Endothelial cell of umbilical vein (primary cell): ENCODE measurements at regions not wholly inside any gene's neighbourhood (a gene's known extent, or its start where the extent isn't known, plus 50 kb on each side); places are given as distances from the start of the nearest gene placed in this dataset.

ENCODE experiments used
- EZH2 ChIP-seq: IDR thresholded peaks from 2 replicates; pipeline ENCODE4 v1.6.1; 2012; ENCODE audit warnings: borderline replicate concordance, low read depth, mild to moderate bottlenecking, moderate library complexity, low read length, inconsistent platforms; ENCODE audit not compliant: severe bottlenecking
- FOS ChIP-seq: IDR thresholded peaks from 2 replicates; pipeline ENCODE4 v1.6.1; 2011; ENCODE audit warnings: mild to moderate bottlenecking, low read length, moderate library complexity, borderline replicate concordance; ENCODE audit not compliant: insufficient read depth
- GATA2 ChIP-seq: IDR thresholded peaks from 2 replicates; pipeline ENCODE4 v1.7.0; 2011; ENCODE audit warnings: low read depth, mild to moderate bottlenecking, moderate library complexity, mixed read lengths, low read length; ENCODE audit not compliant: insufficient read length, insufficient read depth
- MYC ChIP-seq: IDR thresholded peaks from one replicate; pipeline ENCODE4 v1.6.1; 2011; ENCODE audit warnings: mild to moderate bottlenecking, low read depth, low read length
- POLR2A ChIP-seq: IDR thresholded peaks from 2 replicates; pipeline ENCODE4 v1.6.1; 2012; ENCODE audit warnings: low read depth, mild to moderate bottlenecking, control low read depth, low read length
- POLR2AphosphoS5 ChIP-seq: IDR thresholded peaks from 2 replicates; pipeline ENCODE4 v1.6.1; 2012; ENCODE audit warnings: low read depth, mild to moderate bottlenecking, control low read depth, low read length, moderate library complexity; ENCODE audit not compliant: insufficient read depth
- TF ChIP-seq, protein P1 (sequence below), 2 donors: IDR thresholded peaks; 1 replicate in 1 of 2; 2 replicates in 1 of 2; pipeline ENCODE4 v1.5.1; 2011; ENCODE audit warnings: low read length in 2 of 2, mild to moderate bottlenecking in 2 of 2, moderate library complexity in 2 of 2, control low read depth in 1 of 2, inconsistent platforms in 1 of 2, low read depth in 1 of 2; ENCODE audit not compliant: insufficient read depth in 1 of 2; ENCODE audit errors: extremely low read depth in 1 of 2
- TF ChIP-seq, protein P2 (sequence below): IDR thresholded peaks from 2 replicates; pipeline ENCODE4 v1.6.1; 2011; ENCODE audit not compliant: insufficient read depth, insufficient read length

DNA sequence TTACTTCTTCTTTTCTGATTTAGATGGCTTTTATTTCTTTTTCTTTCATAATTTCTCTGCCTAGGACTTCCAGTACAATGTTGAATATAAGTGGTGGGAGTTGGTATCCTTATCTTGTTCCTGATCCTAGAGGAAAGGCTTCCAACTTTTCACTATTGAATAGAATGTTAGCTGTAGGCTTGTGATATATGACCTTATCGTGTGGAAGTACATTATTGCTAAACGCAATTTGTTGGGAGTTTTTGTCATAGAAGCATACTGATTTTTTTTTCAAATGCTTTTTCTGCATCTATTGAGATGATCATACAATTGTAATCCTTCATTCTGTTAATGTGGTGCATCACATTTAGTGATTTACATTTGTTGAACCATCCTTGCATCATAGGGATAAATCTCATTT, 79.5 kb downstream of the FASLG start:
- TF ChIP-seq, protein P1, sequence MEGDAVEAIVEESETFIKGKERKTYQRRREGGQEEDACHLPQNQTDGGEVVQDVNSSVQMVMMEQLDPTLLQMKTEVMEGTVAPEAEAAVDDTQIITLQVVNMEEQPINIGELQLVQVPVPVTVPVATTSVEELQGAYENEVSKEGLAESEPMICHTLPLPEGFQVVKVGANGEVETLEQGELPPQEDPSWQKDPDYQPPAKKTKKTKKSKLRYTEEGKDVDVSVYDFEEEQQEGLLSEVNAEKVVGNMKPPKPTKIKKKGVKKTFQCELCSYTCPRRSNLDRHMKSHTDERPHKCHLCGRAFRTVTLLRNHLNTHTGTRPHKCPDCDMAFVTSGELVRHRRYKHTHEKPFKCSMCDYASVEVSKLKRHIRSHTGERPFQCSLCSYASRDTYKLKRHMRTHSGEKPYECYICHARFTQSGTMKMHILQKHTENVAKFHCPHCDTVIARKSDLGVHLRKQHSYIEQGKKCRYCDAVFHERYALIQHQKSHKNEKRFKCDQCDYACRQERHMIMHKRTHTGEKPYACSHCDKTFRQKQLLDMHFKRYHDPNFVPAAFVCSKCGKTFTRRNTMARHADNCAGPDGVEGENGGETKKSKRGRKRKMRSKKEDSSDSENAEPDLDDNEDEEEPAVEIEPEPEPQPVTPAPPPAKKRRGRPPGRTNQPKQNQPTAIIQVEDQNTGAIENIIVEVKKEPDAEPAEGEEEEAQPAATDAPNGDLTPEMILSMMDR (IDR thresholded peaks at IDR 0.05; ENCODE audit: extremely low read depth in 1 of 2, insufficient read depth in 1 of 2, low read depth in 1 of 2, low read length in 2 of 2): no peak
- TF ChIP-seq, protein P2, sequence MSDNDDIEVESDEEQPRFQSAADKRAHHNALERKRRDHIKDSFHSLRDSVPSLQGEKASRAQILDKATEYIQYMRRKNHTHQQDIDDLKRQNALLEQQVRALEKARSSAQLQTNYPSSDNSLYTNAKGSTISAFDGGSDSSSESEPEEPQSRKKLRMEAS: no peak
- TF ChIP-seq POLR2A: no peak
- no peak for TF ChIP-seq FOS
- no peak for TF ChIP-seq POLR2AphosphoS5
- TF ChIP-seq MYC: no peak
- no peak for TF ChIP-seq GATA2
- TF ChIP-seq EZH2: no peak
